ENCODE measurements at regions not wholly inside any gene's neighbourhood (a gene's known extent, or its start where the extent isn't known, plus 50 kb on each side); places are given as distances from the start of the nearest gene placed in this dataset.

GRCh38 chr14:106620368-106620767 is 1094.0 kb downstream of the TMEM121 start:
- no peak for TF ChIP-seq POLR2A (IDR thresholded peaks at IDR 0.05)
- TF ChIP-seq CTCF (IDR thresholded peaks at IDR 0.05), result no peak
- TF ChIP-seq POLR2AphosphoS5 (IDR thresholded peaks at IDR 0.05; ENCODE audit: insufficient read depth in 1 of 2, low read depth in 1 of 2), result no peak
